ENCODE measurements at regions not wholly inside any gene's neighbourhood (a gene's known extent, or its start where the extent isn't known, plus 50 kb on each side); places are given as distances from the start of the nearest gene placed in this dataset.

DNA sequence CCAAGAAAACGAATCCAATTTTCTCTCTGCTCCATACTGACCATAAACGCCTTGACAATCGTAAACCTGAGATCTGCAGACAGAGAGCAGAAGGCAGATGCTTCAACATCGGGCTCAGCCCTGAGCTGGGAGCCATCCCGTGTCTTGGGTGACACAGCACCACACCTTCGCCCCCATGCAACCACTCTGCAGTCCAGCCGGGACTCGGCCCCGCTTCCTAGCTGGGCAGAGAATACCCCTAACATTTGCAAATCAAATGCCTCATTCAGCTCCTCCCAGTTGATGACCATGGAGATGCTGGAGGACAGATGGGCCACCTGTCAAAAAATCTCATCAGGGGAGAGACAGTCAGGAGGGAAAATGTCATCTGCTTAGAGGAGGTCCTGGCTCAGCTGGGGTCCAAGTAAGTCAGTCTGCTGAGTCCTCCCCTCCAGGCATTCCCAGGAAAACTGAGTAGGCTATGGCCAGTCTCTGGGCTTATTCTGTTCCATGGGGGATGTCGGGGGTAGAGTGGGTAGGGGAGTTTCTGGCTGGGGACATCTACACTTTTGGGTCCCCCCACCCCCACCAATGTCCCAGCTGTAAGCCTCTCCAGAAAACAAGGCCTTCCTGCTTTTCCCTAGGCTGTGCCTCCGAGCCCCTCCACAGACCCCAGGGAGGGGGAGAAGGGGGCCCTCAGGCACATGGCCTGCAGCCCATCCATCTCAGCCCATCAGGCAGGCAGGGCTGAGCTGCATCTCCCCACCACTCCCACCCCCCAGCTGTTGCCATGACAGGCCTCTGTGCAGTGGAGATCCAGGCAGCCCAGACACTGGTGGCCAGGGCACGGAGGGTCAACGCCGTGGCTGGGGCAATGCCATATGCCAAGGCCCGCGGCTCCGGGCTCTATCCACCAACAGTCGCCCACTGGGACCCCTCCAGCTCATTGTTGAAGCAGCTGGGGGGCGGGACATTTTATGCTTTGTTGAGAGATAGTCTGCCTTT is 158.6 kb downstream of the AXIN2 start:
- peak in 1 of 2 donors; percentile 25 for ATAC-seq
- H3K4me1 ChIP-seq, result no peaks in the 10 kb centered on the region
- H3K9me3 ChIP-seq, result no peaks in the 10 kb centered on the region
- H3K27ac ChIP-seq, result no peak overlapping the region
- intact Hi-C loops (cut with DNase I), result no loop called here
- H3K4me3 ChIP-seq, result no peak overlapping the region
- H3K36me3 ChIP-seq, result no peaks in the 10 kb centered on the region
- no peak for DNase-seq
- TF ChIP-seq, protein P1, sequence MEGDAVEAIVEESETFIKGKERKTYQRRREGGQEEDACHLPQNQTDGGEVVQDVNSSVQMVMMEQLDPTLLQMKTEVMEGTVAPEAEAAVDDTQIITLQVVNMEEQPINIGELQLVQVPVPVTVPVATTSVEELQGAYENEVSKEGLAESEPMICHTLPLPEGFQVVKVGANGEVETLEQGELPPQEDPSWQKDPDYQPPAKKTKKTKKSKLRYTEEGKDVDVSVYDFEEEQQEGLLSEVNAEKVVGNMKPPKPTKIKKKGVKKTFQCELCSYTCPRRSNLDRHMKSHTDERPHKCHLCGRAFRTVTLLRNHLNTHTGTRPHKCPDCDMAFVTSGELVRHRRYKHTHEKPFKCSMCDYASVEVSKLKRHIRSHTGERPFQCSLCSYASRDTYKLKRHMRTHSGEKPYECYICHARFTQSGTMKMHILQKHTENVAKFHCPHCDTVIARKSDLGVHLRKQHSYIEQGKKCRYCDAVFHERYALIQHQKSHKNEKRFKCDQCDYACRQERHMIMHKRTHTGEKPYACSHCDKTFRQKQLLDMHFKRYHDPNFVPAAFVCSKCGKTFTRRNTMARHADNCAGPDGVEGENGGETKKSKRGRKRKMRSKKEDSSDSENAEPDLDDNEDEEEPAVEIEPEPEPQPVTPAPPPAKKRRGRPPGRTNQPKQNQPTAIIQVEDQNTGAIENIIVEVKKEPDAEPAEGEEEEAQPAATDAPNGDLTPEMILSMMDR (IDR thresholded peaks at IDR 0.05), result no peak
- H3K27me3 ChIP-seq (ENCODE audit: low read depth), result no peaks in the 10 kb centered on the region

DNA sequence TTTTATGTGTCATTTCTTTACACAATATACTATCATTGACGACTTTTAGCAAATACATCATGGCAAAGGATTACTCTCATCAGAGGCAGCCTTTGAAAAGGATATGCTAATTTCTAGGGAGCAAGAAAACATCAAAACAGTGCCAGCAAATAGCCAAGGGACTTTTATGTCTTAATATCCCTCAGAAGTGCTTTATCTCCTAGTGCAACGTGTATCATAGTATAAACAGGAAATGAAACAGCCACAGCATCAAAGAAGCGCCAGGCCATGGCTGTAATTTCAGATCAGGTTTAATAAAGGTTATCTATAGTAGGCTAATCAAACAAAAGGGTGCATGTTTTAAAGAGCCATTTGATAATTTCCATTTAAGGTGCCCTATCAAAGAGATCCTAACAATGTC is 159.9 kb downstream of the AXIN2 start:
- DNase-seq, result no peak
- no peaks in the 10 kb centered on the region for H3K27me3 ChIP-seq (ENCODE audit: low read depth)
- intact Hi-C loops (cut with DNase I), result no loop called here
- TF ChIP-seq, protein P1 (IDR thresholded peaks at IDR 0.05), result no peak
- H3K36me3 ChIP-seq, result no peaks in the 10 kb centered on the region
- H3K4me3 ChIP-seq, result no peak overlapping the region
- H3K27ac ChIP-seq, result no peak overlapping the region
- H3K4me1 ChIP-seq, result no peaks in the 10 kb centered on the region
- ATAC-seq, result no peak
- H3K9me3 ChIP-seq, result no peaks in the 10 kb centered on the region

DNA sequence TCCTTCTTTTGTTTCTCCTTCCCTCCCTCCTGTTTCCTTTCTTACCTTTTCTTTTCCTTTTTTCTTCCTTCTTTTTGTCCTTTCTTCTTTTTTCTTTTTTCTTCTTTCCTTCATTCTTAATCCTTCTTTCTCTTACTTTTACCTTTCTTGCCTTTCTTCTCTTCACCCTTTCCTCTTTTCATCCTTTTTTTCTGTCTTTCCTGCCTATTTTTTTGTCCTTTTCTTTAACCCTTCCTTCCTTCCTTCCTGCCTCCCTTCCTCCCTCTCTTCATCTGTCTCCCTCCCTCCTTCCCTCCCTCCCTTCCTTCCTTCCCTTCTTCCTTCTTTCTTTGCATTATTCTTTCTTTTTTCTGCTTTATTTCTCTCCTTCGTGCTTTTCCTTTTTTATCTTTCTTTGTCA is 160.7 kb downstream of the AXIN2 start:
- H3K4me3 ChIP-seq, result no peak overlapping the region
- TF ChIP-seq, protein P1 (IDR thresholded peaks at IDR 0.05), result no peak
- no peak for DNase-seq
- no peaks in the 10 kb centered on the region for H3K9me3 ChIP-seq
- no peaks in the 10 kb centered on the region for H3K36me3 ChIP-seq
- ATAC-seq, result no peak
- H3K27me3 ChIP-seq (ENCODE audit: low read depth), result no peaks in the 10 kb centered on the region
- intact Hi-C loops (cut with DNase I), result no loop called here
- no peak overlapping the region for H3K27ac ChIP-seq
- no peaks in the 10 kb centered on the region for H3K4me1 ChIP-seq

DNA sequence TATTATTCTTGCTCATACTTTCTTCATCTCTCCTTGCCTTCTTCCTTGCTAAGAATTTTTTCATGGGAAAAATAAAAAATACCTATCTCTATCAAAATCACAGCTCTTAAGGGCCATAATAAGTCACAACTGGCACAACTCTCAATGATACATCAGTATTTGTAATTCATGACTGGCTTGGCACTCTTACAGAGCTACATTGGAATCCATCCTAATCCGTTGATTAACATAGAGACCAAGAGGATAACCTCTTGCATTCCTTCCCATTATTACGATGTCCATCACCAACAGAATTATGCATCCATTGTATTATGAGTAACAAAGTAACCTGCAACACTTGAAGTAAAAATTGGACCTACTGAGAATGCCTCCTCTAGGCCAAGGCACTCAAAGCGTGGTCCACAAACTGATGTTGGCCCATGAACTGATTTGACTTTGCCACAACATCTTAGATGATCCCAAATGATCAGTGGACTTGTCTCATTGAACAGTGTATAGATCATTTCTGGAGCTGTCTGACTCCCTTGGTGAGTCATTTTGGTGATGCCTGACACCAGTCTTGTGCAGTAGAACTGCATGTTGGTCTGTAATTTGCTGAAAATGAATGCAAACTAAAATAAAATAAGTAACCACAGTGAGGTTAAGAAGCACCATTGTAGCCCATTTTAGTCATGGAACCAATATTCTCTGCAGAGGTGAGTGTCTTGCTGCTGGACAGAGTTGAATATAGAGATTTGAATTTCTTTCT is 163.2 kb downstream of the AXIN2 start:
- Histone ChIP-seq H3K36me3 (no peaks in the 10 kb centered on the region), H3K9me3 (no peaks in the 10 kb centered on the region), H3K27me3 (ENCODE audit: low read depth) (no peaks in the 10 kb centered on the region), H3K4me3 (no peak overlapping the region), H3K4me1 (no peaks in the 10 kb centered on the region), H3K27ac (no peak overlapping the region)
- intact Hi-C loops (cut with DNase I), result no loop called here
- DNase-seq (no peak), ATAC-seq (no peak)
- TF ChIP-seq, protein P1 (IDR thresholded peaks at IDR 0.05), result no peak

DNA sequence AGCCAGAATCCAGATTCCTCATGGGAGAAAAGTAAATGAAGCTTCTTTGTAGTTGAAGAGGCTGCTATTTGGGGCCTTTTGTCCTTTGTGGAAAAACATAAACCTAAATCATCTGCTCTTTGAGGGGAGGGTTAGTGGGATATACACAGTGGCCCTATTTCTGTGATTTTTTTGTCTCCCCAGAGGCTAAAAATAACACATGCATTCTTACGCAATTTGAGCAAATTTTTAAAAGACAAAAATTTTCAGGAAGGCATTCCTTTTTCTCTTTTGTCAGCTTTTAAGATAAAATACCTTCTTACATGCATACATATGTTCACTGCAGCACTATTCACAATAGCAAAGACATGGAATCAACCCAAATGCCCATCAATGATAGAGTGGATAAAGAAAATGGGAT is 165.5 kb downstream of the AXIN2 start:
- no peak overlapping the region for H3K27ac ChIP-seq
- ATAC-seq (no peak), DNase-seq (no peak)
- no peak overlapping the region for H3K4me3 ChIP-seq
- TF ChIP-seq, protein P1 (IDR thresholded peaks at IDR 0.05), result no peak
- intact Hi-C loops (cut with DNase I), result no loop called here
- H3K4me1 ChIP-seq, result no peaks in the 10 kb centered on the region
- no peaks in the 10 kb centered on the region for H3K27me3 ChIP-seq (ENCODE audit: low read depth)
- no peaks in the 10 kb centered on the region for H3K9me3 ChIP-seq
- no peaks in the 10 kb centered on the region for H3K36me3 ChIP-seq

Data from lower lobe of right lung (tissue), 2 donors.